LNCaP clone FGC (cell line): ENCODE measurements at regions not wholly inside any gene's neighbourhood (a gene's known extent, or its start where the extent isn't known, plus 50 kb on each side); places are given as distances from the start of the nearest gene placed in this dataset.

Experiments used
- DNase-seq: peaks from one replicate; pipeline ENCODE4 v3.0.0-alpha.2; 2011; ENCODE audit warnings: low read depth
- H3K4me3 ChIP-seq: 2 replicates; pipeline ENCODE4 v1.5.1; 2011; ENCODE audit warnings: mild to moderate bottlenecking, low read depth, low read length, control low read depth
- CTCF ChIP-seq: IDR thresholded peaks from 2 replicates; pipeline ENCODE4 v1.5.1; 2012; ENCODE audit warnings: mild to moderate bottlenecking; ENCODE audit not compliant: control insufficient read depth, insufficient read depth; ENCODE audit errors: extremely low read depth

- H3K4me3 ChIP-seq = no peak overlapping the region
- no peak for DNase-seq
- no peak for TF ChIP-seq CTCF
Observed at GRCh38 chr9:11326231-11326630, 713.4 kb upstream of the PTPRD start.

- no peak for DNase-seq
- no peak for TF ChIP-seq CTCF
- no peak overlapping the region for H3K4me3 ChIP-seq
Observed at GRCh38 chr9:11328326-11328725, 715.5 kb upstream of the PTPRD start.

GRCh38 chr9:11335011-11335410 is 722.2 kb upstream of the PTPRD start:
- no peak for TF ChIP-seq CTCF
- no peak for DNase-seq

GRCh38 chr9:11338130-11338529 is 725.3 kb upstream of the PTPRD start:
- H3K4me3 ChIP-seq = no peak overlapping the region
- DNase-seq = no peak
- TF ChIP-seq CTCF = no peak

More at GRCh38 chr9:11335011-11335410, 722.2 kb upstream of the PTPRD start:
- no peak overlapping the region for H3K4me3 ChIP-seq

DNA sequence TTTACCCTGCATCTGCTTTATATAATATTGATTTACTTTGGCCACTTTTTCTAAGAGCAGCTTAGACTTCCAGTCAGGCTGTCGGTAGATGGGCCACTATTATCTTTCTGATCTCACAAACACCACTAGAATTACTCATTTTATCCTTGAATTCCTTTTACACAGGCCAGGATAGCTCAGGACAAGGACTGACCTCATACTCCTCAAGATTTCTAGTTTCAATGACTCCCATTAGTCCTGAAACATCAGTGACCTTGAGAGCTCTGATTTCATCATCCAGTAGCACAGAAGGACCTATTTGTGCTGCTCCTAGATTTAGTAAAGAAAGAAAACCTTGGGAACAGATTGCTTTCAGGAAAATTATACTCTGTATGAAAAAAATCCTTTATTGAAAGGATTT is 727.9 kb upstream of the PTPRD start:
- DNase-seq = no peak
- no peak for TF ChIP-seq CTCF
- no peak overlapping the region for H3K4me3 ChIP-seq

DNA sequence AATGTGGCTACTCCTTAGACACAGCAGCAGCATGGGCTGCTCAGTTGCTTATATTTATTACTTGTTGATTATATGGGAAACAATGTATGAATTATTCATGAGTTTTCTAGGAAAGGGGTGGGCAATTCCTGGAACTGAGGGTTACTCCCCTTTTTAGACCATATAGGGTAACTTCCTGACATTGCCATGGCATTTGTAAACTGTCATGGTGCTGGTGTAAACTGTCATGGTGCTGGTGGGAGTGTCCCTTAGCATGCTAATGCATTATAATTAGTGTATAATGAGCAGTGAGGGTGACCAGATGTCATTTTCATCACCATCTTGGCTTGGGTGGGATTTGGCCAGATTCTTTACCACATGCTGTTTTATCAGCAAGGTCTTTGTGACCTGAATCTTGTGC is 734.6 kb upstream of the PTPRD start:
- DNase-seq = no peak
- TF ChIP-seq CTCF = no peak
- H3K4me3 ChIP-seq = no peak overlapping the region

DNA sequence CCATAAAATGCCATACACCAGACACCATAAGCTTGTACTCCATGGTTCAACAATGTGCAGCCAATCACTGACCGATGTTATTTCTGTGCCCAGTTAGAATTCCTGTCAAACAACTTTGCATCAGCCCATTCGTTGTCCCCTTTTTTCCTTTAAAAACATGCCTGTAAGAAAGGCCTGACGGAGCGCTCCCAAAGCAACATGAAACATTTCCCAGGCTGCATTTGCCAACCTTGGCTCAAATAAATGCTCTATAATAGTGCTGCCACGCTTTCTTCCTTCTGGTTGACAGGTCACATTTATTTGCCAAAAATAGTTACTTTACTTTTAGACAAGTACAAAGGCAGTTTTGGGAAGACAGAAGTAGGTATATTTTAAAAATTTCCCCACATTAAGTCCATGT is 735.6 kb upstream of the PTPRD start:
- no peak overlapping the region for H3K4me3 ChIP-seq
- no peak for TF ChIP-seq CTCF
- no peak for DNase-seq
